GM12878 (cell line): ENCODE measurements at regions not wholly inside any gene's neighbourhood (a gene's known extent, or its start where the extent isn't known, plus 50 kb on each side); places are given as distances from the start of the nearest gene placed in this dataset.

Source experiments
- ATAC-seq: fragments of 200-7000 bp; cut with Tn5 transposase; 3 replicates; pipeline ENCODE4 v1.9.1; 2020; ENCODE audit warnings: mild to moderate bottlenecking, moderate library complexity
- BruUV-seq: library from RNA; stranded (reverse); fragments of 400-500 nt; replicated peaks from 2 replicates; lab custom pipeline; 2021; lab: Mats Ljungman, UMichigan
- CTCF ChIA-PET: fragments of 300-600 bp; sonication (Branson Sonifier 250); formaldehyde crosslinking; extraction: SDS; loops from one replicate; lab custom pipeline; 2021; ENCODE audit warnings: inconsistent platforms; lab: Yijun Ruan, JAX
- POLR2A ChIA-PET: fragments of 350-600 bp; formaldehyde crosslinking; extraction: SDS; loops from one replicate; lab custom pipeline; 2021; ENCODE audit warnings: inconsistent platforms; lab: Charles Lee
- RAD21 ChIA-PET: fragments of 300-600 bp; sonication (Branson Sonifier 250); formaldehyde crosslinking; loops from one replicate; lab custom pipeline; 2023; ENCODE audit warnings: antibody characterized with exemption; ENCODE audit not compliant: unreplicated experiment; lab: Charles Lee
- SMC1A ChIA-PET: fragments of 300-600 bp; sonication (Branson Sonifier 250); formaldehyde crosslinking; loops from one replicate; lab custom pipeline; 2023; ENCODE audit not compliant: unreplicated experiment, uncharacterized antibody; lab: Charles Lee
- DNase-seq: peaks from one replicate; pipeline ENCODE4 v3.0.0-alpha.2; 2011; ENCODE audit warnings: low read depth, low spot score
- FAIRE-seq: peaks from 3 replicates; lab custom pipeline; 2011; peaks lifted over from hg19 to GRCh38; lab: Jason Lieb, UNC
- H2AFZ ChIP-seq: 2 replicates; pipeline ENCODE4 v1.6.0; 2011; ENCODE audit warnings: low read depth, low read length, control low read depth; ENCODE audit not compliant: control insufficient read depth
- H3K27ac ChIP-seq: 2 replicates; pipeline ENCODE4 v1.5.1; 2011; ENCODE audit warnings: control low read depth; ENCODE audit not compliant: control insufficient read depth, insufficient read depth
- H3K27me3 ChIP-seq, 2 experiments: replicated peaks in 1 of 2; 2 replicates each; pipeline versions ENCODE4 v1.6.0 to v1.6.1; 2011; ENCODE audit warnings: low read length in 1 of 2; ENCODE audit not compliant: control insufficient read depth in 2 of 2, insufficient read depth in 2 of 2
- H3K36me3 ChIP-seq, 2 experiments: 2 replicates each; pipeline ENCODE4 v1.5.1; 2011; ENCODE audit warnings: low read length in 1 of 2; ENCODE audit not compliant: control insufficient read depth in 2 of 2, insufficient read depth in 2 of 2
- H3K4me1 ChIP-seq: 2 replicates; pipeline ENCODE4 v1.6.1; 2011; ENCODE audit warnings: mild to moderate bottlenecking, low read length, moderate library complexity, mixed read lengths; ENCODE audit not compliant: control insufficient read depth, insufficient read depth
- H3K4me2 ChIP-seq: 2 replicates; pipeline ENCODE4 v1.6.0; 2011; ENCODE audit warnings: control low read depth; ENCODE audit not compliant: control insufficient read depth, insufficient read depth
- H3K4me3 ChIP-seq: fragments of 200-600 bp; sonication (generic); 2 replicates; pipeline ENCODE4 v1.5.1; 2016
- H3K79me2 ChIP-seq: 2 replicates; pipeline ENCODE4 v1.6.0; 2011; ENCODE audit warnings: low read length; ENCODE audit not compliant: control insufficient read depth, insufficient read depth
- H3K9ac ChIP-seq: 2 replicates; pipeline ENCODE4 v1.8.0; 2011; ENCODE audit warnings: low read length, control low read depth, mixed read lengths; ENCODE audit not compliant: control insufficient read depth, insufficient read depth
- H3K9me3 ChIP-seq: replicated peaks from 3 replicates; pipeline ENCODE4 v1.5.1; 2011; ENCODE audit warnings: mild to moderate bottlenecking, low read length; ENCODE audit not compliant: control insufficient read depth, insufficient read depth
- H4K20me1 ChIP-seq: 2 replicates; pipeline ENCODE4 v1.6.0; 2011; ENCODE audit not compliant: control insufficient read depth, insufficient read depth
- BCL11A ChIP-seq: IDR thresholded peaks from 2 replicates; pipeline ENCODE4 v1.6.1; 2011; ENCODE audit warnings: low read depth, low read length
- BHLHE40 ChIP-seq, 2 experiments: fragments of 450-650 bp in 1 of 2; IDR thresholded peaks; 2 replicates each; pipeline ENCODE4 v1.6.1; 2011 to 2017; ENCODE audit warnings: low read depth in 2 of 2, borderline replicate concordance in 1 of 2, improper control_type of control experiment in 1 of 2, low read length in 1 of 2, mild to moderate bottlenecking in 1 of 2
- CBX5 ChIP-seq: sonication (generic); IDR thresholded peaks from 2 replicates; pipeline ENCODE4 v1.6.1; 2016; ENCODE audit warnings: low read depth, moderate library complexity, mild to moderate bottlenecking, inconsistent platforms
- CUX1 ChIP-seq: IDR thresholded peaks from 2 replicates; pipeline ENCODE4 v1.6.1; 2012; ENCODE audit warnings: improper control_type of control experiment, low read depth, low read length; ENCODE audit not compliant: insufficient replicate concordance
- EGR1 ChIP-seq, 2 experiments: IDR thresholded peaks; 1 replicate in 1 of 2; 2 replicates in 1 of 2; pipeline ENCODE4 v1.6.1; 2011 to 2012; ENCODE audit warnings: low read depth in 2 of 2, low read length in 2 of 2, borderline replicate concordance in 1 of 2, mild to moderate bottlenecking in 1 of 2, moderate library complexity in 1 of 2
- EP300 ChIP-seq, 2 experiments: fragments of 150-350 bp in 1 of 2; IDR thresholded peaks; 2 replicates each; pipeline ENCODE4 v1.6.1; 2011 to 2012; ENCODE audit warnings: low read depth in 2 of 2, low read length in 2 of 2, borderline replicate concordance in 1 of 2, improper control_type of control experiment in 1 of 2, inconsistent platforms in 1 of 2; ENCODE audit not compliant: control insufficient read depth in 1 of 2
- GABPA ChIP-seq: IDR thresholded peaks from 2 replicates; pipeline ENCODE4 v1.6.1; 2014; ENCODE audit warnings: antibody characterized with exemption, low read depth, mild to moderate bottlenecking, inconsistent platforms
- IRF3 ChIP-seq: fragments of 450-650 bp; IDR thresholded peaks from 2 replicates; pipeline ENCODE4 v1.6.1; 2014; ENCODE audit warnings: mild to moderate bottlenecking
- KDM1A ChIP-seq: fragments of 200-600 bp; sonication (generic); IDR thresholded peaks from 2 replicates; pipeline ENCODE4 v1.6.1; 2016; ENCODE audit warnings: borderline replicate concordance
- SMAD1 ChIP-seq: fragments of 450-650 bp; IDR thresholded peaks from 2 replicates; pipeline ENCODE4 v1.6.1; 2018; ENCODE audit warnings: mild to moderate bottlenecking, low read depth; ENCODE audit not compliant: partially characterized antibody
- SUZ12 ChIP-seq: fragments of 200-600 bp; sonication (generic); IDR thresholded peaks from one replicate; pipeline ENCODE4 v1.6.1; 2018; ENCODE audit warnings: antibody characterized with exemption, mild to moderate bottlenecking; ENCODE audit not compliant: unreplicated experiment
- YY1 ChIP-seq: IDR thresholded peaks from 2 replicates; pipeline ENCODE4 v1.6.1; 2011; ENCODE audit warnings: low read depth, mild to moderate bottlenecking, low read length
- ZBTB40 ChIP-seq: fragments of 450-650 bp; IDR thresholded peaks from 2 replicates; pipeline ENCODE4 v1.6.1; 2016; ENCODE audit warnings: mild to moderate bottlenecking, moderate library complexity, borderline replicate concordance
- WGBS: methylation state at CpG from one replicate; pipeline ENCODE4 v1.1.6; 2016; ENCODE audit warnings: low lambda C conversion rate; ENCODE audit not compliant: insufficient replicate concordance, insufficient coverage; ENCODE audit errors: missing lambda C conversion rate; 5-methylcytosine and 5-hydroxymethylcytosine counted together
- in situ Hi-C: fragments of 300-500 bp; cut with MboI; formaldehyde crosslinking; loops from 9 replicates; pipeline ENCODE4 v1.14.3; 2018; ENCODE audit warnings: mixed read lengths
- intact Hi-C: fragments of 100-400 bp; cut with micrococcal nuclease; formaldehyde crosslinking; loops from one replicate; pipeline ENCODE4 v1.14.2; 2022; ENCODE audit not compliant: unreplicated experiment

- no peak overlapping the region for H2AFZ ChIP-seq
- H4K20me1 ChIP-seq = no peaks in the 10 kb centered on the region
- intact Hi-C loops (loop anchor here (2.0 kb wide), 1 partner anchor 31 kb away; no protein-coding TSS in a partner anchor), in situ Hi-C loops (no loop called here)
- ChIA-PET POLR2A (interaction anchor here (0.9 to 1.2 kb wide), 2 partner anchors 22 to 25 kb away, joined by 3 to 6 read pairs; no protein-coding TSS in a partner anchor), CTCF (interaction anchor here (1.0 to 1.8 kb wide), 6 partner anchors 11 to 242 kb away, joined by 3 to 15 read pairs (median 4); no protein-coding TSS in a partner anchor), SMC1A (interaction anchor here (1.0 to 6.1 kb wide), 9 partner anchors 9 to 63 kb away, joined by 3 to 66 read pairs (median 5); no protein-coding TSS in a partner anchor), RAD21 (interaction anchor here (1.0 to 2.6 kb wide), 5 partner anchors 9 to 32 kb away, joined by 3 to 16 read pairs (median 4); no protein-coding TSS in a partner anchor)
- no peak overlapping the region for H3K9ac ChIP-seq
- BruUV-seq = no TSS peak
- 44% methylated on average over 2 of the region's 2 CpGs for WGBS
- DNase-seq (no peak), ATAC-seq (no peak), FAIRE-seq (no peak)
- H3K27me3 ChIP-seq = no peaks in the 10 kb centered on the region
- H3K4me3 ChIP-seq = no peak overlapping the region
- no peak overlapping the region for H3K27ac ChIP-seq
- no peaks in the 10 kb centered on the region for H3K9me3 ChIP-seq
- H3K4me1 ChIP-seq = no peaks in the 10 kb centered on the region; the same call in 1 of the 2 replicates
- no peak overlapping the region for H3K4me2 ChIP-seq
- no peaks in the 10 kb centered on the region for H3K36me3 ChIP-seq
- H3K79me2 ChIP-seq = no peaks in the 10 kb centered on the region
- TF ChIP-seq EGR1 (IDR thresholded peaks at IDR 0.05; ENCODE audit: borderline replicate concordance in 1 of 2, low read depth in 2 of 2, low read length in 2 of 2) (no peak), ZBTB40 (no peak), CBX5 (no peak), BHLHE40 (IDR thresholded peaks at IDR 0.05; ENCODE audit: borderline replicate concordance in 1 of 2, low read depth in 2 of 2, low read length in 1 of 2) (no peak), SMAD1 (no peak), GABPA (no peak), KDM1A (no peak), SUZ12 (no peak), BCL11A (no peak), CUX1 (no peak), EP300 (IDR thresholded peaks at IDR 0.05; ENCODE audit: borderline replicate concordance in 1 of 2, control insufficient read depth in 1 of 2, low read depth in 2 of 2, low read length in 2 of 2) (no peak), IRF3 (no peak), YY1 (no peak)
Observed at GRCh38 chrX:120727452-120727851, 97.6 kb upstream of the C1GALT1C1 start.
